IPS-NIHi7 (cell line): ENCODE measurements at regions not wholly inside any gene's neighbourhood (a gene's known extent, or its start where the extent isn't known, plus 50 kb on each side); places are given as distances from the start of the nearest gene placed in this dataset.

Source experiments
- DNase-seq: peaks from one replicate; pipeline ENCODE4 v3.0.0; 2012; ENCODE audit warnings: mixed read lengths; ENCODE audit errors: extremely low spot score

- DNase-seq: peak; percentile 12
Observed at GRCh38 chr12:77493302-77494168, 337.2 kb upstream of the NAV3 start.

DNA sequence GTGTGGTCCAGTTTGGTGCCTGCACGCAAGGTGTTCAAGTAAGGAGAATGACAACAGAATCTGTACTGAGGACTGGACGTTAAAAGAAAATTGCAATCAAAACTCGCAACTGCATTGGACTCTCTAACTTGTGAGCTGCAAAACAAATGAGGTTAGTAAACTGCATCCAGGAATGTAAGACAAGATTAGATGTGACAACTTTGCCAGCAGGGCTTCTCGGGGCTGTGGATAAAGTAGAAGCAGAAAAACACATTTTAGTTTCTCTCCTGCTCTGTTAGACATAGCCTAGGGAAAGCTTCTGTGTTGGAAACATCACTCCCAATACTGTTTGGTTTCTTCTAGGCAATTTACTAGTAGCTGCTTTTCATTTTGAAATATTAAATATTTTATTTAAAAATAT is 338.2 kb upstream of the NAV3 start:
- no peak for DNase-seq

DNA sequence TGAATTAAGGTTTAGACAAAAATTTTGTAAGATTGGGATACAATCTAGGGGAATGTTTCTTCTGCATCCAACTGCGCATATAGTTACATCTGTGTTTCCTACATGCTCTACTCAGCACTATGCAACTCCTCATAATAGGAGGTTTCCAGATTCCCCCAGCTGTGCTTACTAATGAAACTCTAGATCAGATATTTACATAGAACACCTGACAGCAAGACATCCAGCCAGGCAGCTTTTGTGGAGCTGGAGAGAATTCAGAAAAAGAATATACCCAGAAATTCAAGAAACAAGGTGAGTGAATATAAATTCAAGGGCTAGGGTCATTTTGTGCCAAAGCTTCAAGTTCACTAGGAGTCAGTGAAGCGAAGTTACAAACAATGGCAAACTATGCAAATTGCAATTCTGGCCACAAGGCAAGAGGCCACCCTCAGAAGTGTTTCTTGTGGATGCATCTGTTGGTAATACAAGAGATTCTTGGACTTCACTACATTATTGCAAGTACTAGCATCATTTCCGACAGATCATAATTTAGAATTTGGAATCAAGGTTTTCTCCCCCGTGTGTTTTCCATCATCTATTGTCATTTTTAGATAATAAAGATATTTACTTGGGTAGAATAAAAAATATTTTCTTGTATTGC is 341.2 kb upstream of the NAV3 start:
- no peak for DNase-seq

GRCh38 chr12:77488041-77488620 is 342.6 kb upstream of the NAV3 start:
- DNase-seq: no peak

- no peak for DNase-seq
Observed at GRCh38 chr12:77486872-77487271, 343.8 kb upstream of the NAV3 start.

DNA sequence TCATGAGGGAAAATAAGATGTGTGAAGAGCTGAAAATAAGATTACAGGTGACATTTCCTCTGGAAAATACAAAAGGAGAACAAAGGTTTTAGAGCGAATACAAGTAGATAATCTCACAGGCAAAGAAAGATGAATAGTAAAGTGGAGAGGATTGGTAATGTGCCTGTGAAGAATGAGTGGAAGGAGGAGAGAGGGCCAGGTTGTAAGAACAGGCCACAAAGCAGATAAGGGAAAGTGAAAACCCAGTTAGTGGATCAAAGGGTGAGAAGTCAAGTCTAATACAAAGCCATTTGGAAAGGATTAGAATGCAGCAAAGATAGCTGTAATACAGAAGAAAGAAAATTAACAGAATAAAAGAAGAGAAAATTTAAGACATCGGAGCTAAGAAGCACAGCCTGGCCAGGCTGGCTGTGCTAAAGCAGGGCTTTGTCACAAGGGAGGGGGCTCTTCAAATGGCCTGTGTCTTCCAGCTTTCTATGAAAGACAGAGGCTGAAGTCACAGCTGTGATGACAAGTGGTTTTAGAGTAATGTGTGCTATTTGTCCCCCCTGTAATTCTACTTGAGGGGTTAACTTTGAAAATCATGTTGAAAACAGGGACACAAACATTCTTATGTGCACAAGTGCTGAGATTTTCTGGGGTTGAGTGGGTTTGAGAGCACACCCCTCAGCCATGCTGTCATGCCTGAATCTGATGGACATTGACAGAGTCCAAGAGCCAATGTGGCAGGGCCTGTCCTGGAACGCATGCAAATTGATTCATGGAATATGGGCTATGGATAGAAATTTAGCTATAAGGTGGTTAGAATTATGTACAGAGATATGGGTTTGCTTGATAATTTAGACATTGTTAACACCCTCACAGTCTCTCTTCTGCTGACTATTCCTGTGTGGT is 344.5 kb upstream of the NAV3 start:
- no peak for DNase-seq

- DNase-seq: no peak
Observed at GRCh38 chr12:77481687-77482086, 349.0 kb upstream of the NAV3 start.

DNA sequence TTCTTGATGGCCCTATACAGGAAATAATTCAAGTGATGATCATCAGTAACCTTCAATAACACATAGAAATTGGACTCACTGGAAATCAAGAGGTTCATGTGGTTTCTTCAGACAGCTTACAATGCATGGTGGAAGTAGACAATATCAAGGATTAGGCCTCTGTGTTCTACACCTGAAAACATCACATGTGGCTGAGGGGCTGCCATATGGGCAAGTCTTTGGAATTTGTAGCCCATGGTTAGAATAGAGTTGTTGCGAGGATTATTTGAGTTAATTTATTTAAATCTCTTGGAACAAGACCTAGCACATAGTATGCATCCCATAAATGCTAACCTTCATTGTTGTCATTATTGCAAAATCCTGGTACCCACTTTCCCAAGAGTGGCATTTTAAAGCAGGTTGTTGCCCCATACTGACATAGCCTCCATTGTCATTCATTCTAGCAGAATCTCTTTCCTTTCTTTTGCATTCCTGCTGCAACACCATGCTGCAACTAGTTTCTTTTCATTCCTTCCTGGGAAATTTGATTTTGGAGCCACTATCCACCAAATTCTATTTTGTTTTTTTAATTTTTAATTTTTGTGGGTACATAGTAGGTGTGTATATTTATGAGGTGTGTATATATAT is 352.7 kb upstream of the NAV3 start:
- DNase-seq: no peak

DNA sequence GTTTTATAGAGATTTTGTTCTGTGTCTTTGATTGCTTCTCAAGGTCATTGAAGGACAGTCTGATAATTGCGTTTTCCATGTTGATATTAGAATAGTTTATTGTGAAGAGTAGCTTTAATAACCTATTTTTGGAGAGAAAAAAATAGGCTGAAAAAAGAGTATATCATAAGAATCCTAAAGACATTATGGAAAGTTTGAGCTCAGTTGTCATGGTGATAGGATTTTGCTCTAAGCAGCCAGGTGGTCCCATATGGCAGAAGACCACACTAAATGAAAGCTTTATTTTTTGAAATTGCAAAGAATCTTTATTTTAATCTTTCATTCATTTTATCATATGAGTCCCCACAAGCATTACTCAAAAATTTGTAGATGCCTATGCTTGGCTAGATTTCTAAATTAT is 358.9 kb upstream of the NAV3 start:
- DNase-seq: no peak

- no peak for DNase-seq
Observed at GRCh38 chr12:77469578-77470333, 360.9 kb upstream of the NAV3 start.

- no peak for DNase-seq
Observed at GRCh38 chr12:77442633-77443032, 377.3 kb upstream of the E2F7 start.

- DNase-seq: no peak
Observed at GRCh38 chr12:77439749-77440148, 374.4 kb upstream of the E2F7 start.

DNA sequence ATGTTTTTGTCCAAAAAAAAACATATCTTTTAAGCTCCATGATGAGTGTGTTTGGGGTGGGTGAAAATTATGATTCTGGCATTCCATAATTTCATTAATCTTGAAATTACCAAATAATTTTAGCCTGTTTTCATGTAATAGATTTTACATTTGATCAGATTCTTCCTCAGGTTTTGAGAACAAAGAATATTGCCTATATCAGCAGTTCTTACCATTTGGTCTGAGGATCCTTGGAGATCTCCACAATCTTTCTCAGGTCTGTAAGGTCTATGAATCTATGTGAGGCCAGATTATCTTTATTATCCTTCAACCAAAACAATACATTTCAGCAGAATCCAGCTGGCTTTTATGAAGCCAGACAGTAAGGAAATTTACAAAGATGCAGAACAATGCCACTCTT is 373.3 kb upstream of the E2F7 start:
- DNase-seq: no peak

DNA sequence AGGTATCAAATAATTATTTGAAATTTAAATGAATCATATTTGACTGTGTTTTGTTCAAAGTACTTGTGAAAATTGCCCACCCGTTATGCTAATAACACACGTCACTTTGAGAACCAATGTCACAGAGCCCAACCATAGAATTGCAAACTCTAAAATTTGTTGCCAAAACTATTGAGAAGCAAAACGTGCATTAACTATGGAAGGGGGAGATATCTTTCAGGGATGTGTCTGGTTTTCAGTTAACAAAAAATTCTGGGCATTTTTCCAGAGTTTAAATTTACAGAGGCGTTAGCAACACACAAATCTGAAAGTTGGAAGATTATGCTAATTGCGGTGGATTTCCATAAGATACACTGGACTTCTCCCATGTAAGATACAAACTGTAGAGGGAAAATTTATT is 371.8 kb upstream of the E2F7 start:
- no peak for DNase-seq

GRCh38 chr12:77435446-77436091 is 370.2 kb upstream of the E2F7 start:
- peak; percentile 14 for DNase-seq

DNA sequence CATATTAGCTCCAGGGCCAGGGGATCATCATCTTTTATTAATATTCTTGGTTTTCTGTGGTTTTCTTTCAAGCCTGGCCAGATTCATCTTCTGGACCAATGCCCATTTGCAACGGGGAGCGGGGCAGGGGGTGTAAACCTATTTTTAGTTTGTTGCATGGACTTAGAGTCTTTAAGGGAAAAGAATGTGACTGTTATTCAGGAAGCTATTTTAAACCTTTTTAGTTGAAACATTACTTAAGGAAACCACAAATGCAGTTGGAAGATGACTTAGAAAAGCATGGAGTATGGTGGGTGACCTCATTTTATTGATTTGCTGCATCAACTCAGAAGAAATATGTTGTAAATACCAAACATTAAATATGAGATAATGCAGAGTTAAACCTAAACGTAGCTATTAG is 368.4 kb upstream of the E2F7 start:
- no peak for DNase-seq

GRCh38 chr12:77429426-77429825 is 364.1 kb upstream of the E2F7 start:
- no peak for DNase-seq

DNA sequence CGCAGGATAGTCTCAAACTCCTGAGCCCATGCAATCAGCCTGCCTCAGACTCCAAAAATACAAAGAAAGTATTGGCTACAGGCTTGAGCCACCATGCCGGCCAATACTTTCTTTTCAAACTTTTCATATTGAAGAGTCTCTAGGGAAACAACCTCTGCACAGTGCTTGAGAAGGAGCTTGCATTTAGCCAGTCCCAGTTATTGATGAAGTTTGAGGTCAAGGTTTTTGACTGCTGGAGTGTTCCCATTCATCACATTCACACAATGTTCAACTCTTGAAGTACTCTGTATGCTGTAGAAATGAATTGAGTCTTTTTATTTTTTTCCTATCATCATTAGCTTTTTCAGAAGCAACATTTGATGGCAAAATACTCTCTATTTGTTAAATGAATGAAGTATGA is 355.8 kb upstream of the E2F7 start:
- no peak for DNase-seq

DNA sequence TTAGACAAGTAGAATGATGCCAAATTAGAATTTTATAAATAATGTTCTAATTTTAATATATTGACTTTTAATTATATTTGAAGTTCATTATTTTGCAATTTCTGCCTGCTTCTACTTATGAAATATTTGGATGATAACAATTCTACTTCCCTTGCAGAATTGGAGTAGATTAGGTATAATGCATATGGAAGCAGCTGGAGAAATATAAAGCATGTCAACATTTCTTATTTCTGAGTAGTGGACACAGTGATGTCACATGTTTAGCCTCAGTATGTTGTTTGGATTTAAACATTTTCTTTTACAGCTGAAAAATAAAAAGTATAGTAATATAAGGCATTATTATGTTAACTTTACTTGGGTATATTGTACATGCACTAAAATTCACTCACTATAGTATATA is 344.2 kb upstream of the E2F7 start:
- no peak for DNase-seq

DNA sequence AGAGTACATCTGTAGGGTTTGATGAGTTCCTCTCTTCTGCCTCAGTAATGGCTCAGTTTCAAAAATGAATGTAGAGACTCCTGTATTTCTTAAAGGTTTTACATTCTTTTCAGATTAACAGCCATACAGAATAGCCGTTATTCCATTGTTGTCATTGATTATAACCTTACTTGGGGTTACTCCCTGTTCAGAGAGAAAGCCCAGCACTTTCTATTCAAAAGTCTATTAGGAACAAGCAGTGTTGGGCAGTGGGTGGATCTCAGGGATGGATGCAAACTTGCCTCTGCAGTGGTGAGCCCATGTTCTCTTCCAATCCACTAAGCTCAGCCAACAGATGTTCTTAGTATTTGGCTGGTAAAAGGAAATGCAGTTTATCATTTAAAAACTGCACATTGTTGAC is 342.6 kb upstream of the E2F7 start:
- no peak for DNase-seq
